Osteoblast (primary cell): ENCODE measurements at regions not wholly inside any gene's neighbourhood (a gene's known extent, or its start where the extent isn't known, plus 50 kb on each side); places are given as distances from the start of the nearest gene placed in this dataset.

Source experiments
- DNase-seq: peaks from one replicate; pipeline ENCODE4 v3.0.0; 2011; ENCODE audit warnings: low spot score, mixed read lengths; ENCODE audit not compliant: insufficient read length; ENCODE audit errors: missing footprints
- H2AFZ ChIP-seq: 2 replicates; pipeline ENCODE4 v1.6.0; 2011; ENCODE audit warnings: mild to moderate bottlenecking, low read length
- H3K27ac ChIP-seq: 2 replicates; pipeline ENCODE4 v1.5.1; 2011; ENCODE audit warnings: mild to moderate bottlenecking, low read depth, low read length, moderate library complexity
- H3K27me3 ChIP-seq: 2 replicates; pipeline ENCODE4 v1.6.0; 2012; ENCODE audit warnings: mild to moderate bottlenecking, control low read depth, inconsistent platforms, low read length, moderate library complexity; ENCODE audit not compliant: insufficient read depth
- H3K36me3 ChIP-seq: 2 replicates; pipeline ENCODE4 v1.5.1; 2011; ENCODE audit warnings: mild to moderate bottlenecking, low read length, control low read depth, moderate library complexity; ENCODE audit not compliant: insufficient read depth
- H3K4me1 ChIP-seq: 2 replicates; pipeline ENCODE4 v1.5.1; 2011; ENCODE audit warnings: mild to moderate bottlenecking, low read length, control low read depth, moderate library complexity; ENCODE audit not compliant: insufficient read depth
- H3K4me2 ChIP-seq: 2 replicates; pipeline ENCODE4 v1.6.0; 2011; ENCODE audit warnings: mild to moderate bottlenecking, low read length; ENCODE audit not compliant: insufficient read depth
- H3K4me3 ChIP-seq: fragments of 200-600 bp; sonication (generic); 3 replicates; pipeline ENCODE4 v1.5.1; 2012; ENCODE audit warnings: mild to moderate bottlenecking, low read length, inconsistent platforms; ENCODE audit not compliant: insufficient read depth
- H3K79me2 ChIP-seq: 2 replicates; pipeline ENCODE4 v1.6.0; 2012; ENCODE audit warnings: mild to moderate bottlenecking, low read length, control low read depth, inconsistent platforms; ENCODE audit not compliant: insufficient read depth
- H3K9me3 ChIP-seq: 2 replicates; pipeline ENCODE4 v1.5.1; 2011; ENCODE audit warnings: low read depth, low read length, control low read depth
- H4K20me1 ChIP-seq: 2 replicates; pipeline ENCODE4 v1.6.0; 2012; ENCODE audit warnings: mild to moderate bottlenecking, low read length, control low read depth; ENCODE audit not compliant: insufficient read depth
- CTCF ChIP-seq: IDR thresholded peaks from 2 replicates; pipeline ENCODE4 v1.5.1; 2011; ENCODE audit warnings: mild to moderate bottlenecking, low read depth, low read length, moderate library complexity; ENCODE audit errors: extremely low read depth

GRCh38 chr15:31558840-31559239, 232.2 kb downstream of the KLF13 start:
- Histone ChIP-seq H3K9me3 (no peaks in the 10 kb centered on the region), H3K4me3 (no peak overlapping the region), H3K27ac (no peak overlapping the region), H3K36me3 (no peaks in the 10 kb centered on the region), H3K79me2 (no peaks in the 10 kb centered on the region), H3K27me3 (no peaks in the 10 kb centered on the region), H2AFZ (no peak overlapping the region), H3K4me1 (peaks cover 5% of the 10 kb centered on the region), H3K4me2 (no peak overlapping the region), H4K20me1 (no peaks in the 10 kb centered on the region)
- no peak for TF ChIP-seq CTCF
- DNase-seq: no peak

- no peak overlapping the region for H3K4me3 ChIP-seq
- no peak overlapping the region for H2AFZ ChIP-seq
- H3K4me1 ChIP-seq: peaks cover under 1% of the 10 kb centered on the region
- no peaks in the 10 kb centered on the region for H3K27me3 ChIP-seq
- no peak overlapping the region for H3K4me2 ChIP-seq
- H3K79me2 ChIP-seq: no peaks in the 10 kb centered on the region
- H3K9me3 ChIP-seq: no peaks in the 10 kb centered on the region
- no peaks in the 10 kb centered on the region for H3K36me3 ChIP-seq
- no peak overlapping the region for H3K27ac ChIP-seq
- no peaks in the 10 kb centered on the region for H4K20me1 ChIP-seq
- TF ChIP-seq CTCF: no peak
- DNase-seq: no peak
These were observed 233.2 kb downstream of the KLF13 start for GRCh38 chr15:31559786-31560185.

- H3K27ac ChIP-seq: no peak overlapping the region
- DNase-seq: no peak
- H4K20me1 ChIP-seq: no peaks in the 10 kb centered on the region
- H3K79me2 ChIP-seq: no peaks in the 10 kb centered on the region
- no peak overlapping the region for H2AFZ ChIP-seq
- H3K4me1 ChIP-seq: no peaks in the 10 kb centered on the region
- no peak overlapping the region for H3K4me3 ChIP-seq
- H3K27me3 ChIP-seq: no peaks in the 10 kb centered on the region
- H3K36me3 ChIP-seq: no peaks in the 10 kb centered on the region
- H3K4me2 ChIP-seq: no peak overlapping the region
- TF ChIP-seq CTCF: no peak
- no peaks in the 10 kb centered on the region for H3K9me3 ChIP-seq
These were observed 234.0 kb downstream of the KLF13 start for GRCh38 chr15:31560643-31561042.

GRCh38 chr15:31561156-31561555, 234.5 kb downstream of the KLF13 start:
- Histone ChIP-seq H3K4me1 (no peaks in the 10 kb centered on the region), H3K27me3 (no peaks in the 10 kb centered on the region), H3K27ac (no peak overlapping the region), H3K36me3 (no peaks in the 10 kb centered on the region), H3K4me3 (no peak overlapping the region), H4K20me1 (no peaks in the 10 kb centered on the region), H3K9me3 (no peaks in the 10 kb centered on the region), H2AFZ (no peak overlapping the region), H3K79me2 (no peaks in the 10 kb centered on the region), H3K4me2 (no peak overlapping the region)
- no peak for TF ChIP-seq CTCF
- no peak for DNase-seq
